GM12878 (cell line): ENCODE measurements at regions not wholly inside any gene's neighbourhood (a gene's known extent, or its start where the extent isn't known, plus 50 kb on each side); places are given as distances from the start of the nearest gene placed in this dataset.

ENCODE experiments used
- ATAC-seq: fragments of 200-7000 bp; cut with Tn5 transposase; 3 replicates; pipeline ENCODE4 v1.9.1; 2020; ENCODE audit warnings: mild to moderate bottlenecking, moderate library complexity
- BruUV-seq: library from RNA; stranded (reverse); fragments of 400-500 nt; replicated peaks from 2 replicates; lab custom pipeline; 2021; lab: Mats Ljungman, UMichigan
- CTCF ChIA-PET: fragments of 300-600 bp; sonication (Branson Sonifier 250); formaldehyde crosslinking; extraction: SDS; loops from one replicate; lab custom pipeline; 2021; ENCODE audit warnings: inconsistent platforms; lab: Yijun Ruan, JAX
- POLR2A ChIA-PET: fragments of 350-600 bp; formaldehyde crosslinking; extraction: SDS; loops from one replicate; lab custom pipeline; 2021; ENCODE audit warnings: inconsistent platforms; lab: Charles Lee
- RAD21 ChIA-PET: fragments of 300-600 bp; sonication (Branson Sonifier 250); formaldehyde crosslinking; loops from one replicate; lab custom pipeline; 2023; ENCODE audit warnings: antibody characterized with exemption; ENCODE audit not compliant: unreplicated experiment; lab: Charles Lee
- SMC1A ChIA-PET: fragments of 300-600 bp; sonication (Branson Sonifier 250); formaldehyde crosslinking; loops from one replicate; lab custom pipeline; 2023; ENCODE audit not compliant: unreplicated experiment, uncharacterized antibody; lab: Charles Lee
- DNase-seq: peaks from one replicate; pipeline ENCODE4 v3.0.0-alpha.2; 2011; ENCODE audit warnings: low read depth, low spot score
- FAIRE-seq: peaks from 3 replicates; lab custom pipeline; 2011; peaks lifted over from hg19 to GRCh38; lab: Jason Lieb, UNC
- H2AFZ ChIP-seq: 2 replicates; pipeline ENCODE4 v1.6.0; 2011; ENCODE audit warnings: low read depth, low read length, control low read depth; ENCODE audit not compliant: control insufficient read depth
- H3K27ac ChIP-seq: 2 replicates; pipeline ENCODE4 v1.5.1; 2011; ENCODE audit warnings: control low read depth; ENCODE audit not compliant: control insufficient read depth, insufficient read depth
- H3K27me3 ChIP-seq, 2 experiments: replicated peaks in 1 of 2; 2 replicates each; pipeline versions ENCODE4 v1.6.0 to v1.6.1; 2011; ENCODE audit warnings: low read length in 1 of 2; ENCODE audit not compliant: control insufficient read depth in 2 of 2, insufficient read depth in 2 of 2
- H3K36me3 ChIP-seq, 2 experiments: 2 replicates each; pipeline ENCODE4 v1.5.1; 2011; ENCODE audit warnings: low read length in 1 of 2; ENCODE audit not compliant: control insufficient read depth in 2 of 2, insufficient read depth in 2 of 2
- H3K4me1 ChIP-seq: 2 replicates; pipeline ENCODE4 v1.6.1; 2011; ENCODE audit warnings: mild to moderate bottlenecking, low read length, moderate library complexity, mixed read lengths; ENCODE audit not compliant: control insufficient read depth, insufficient read depth
- H3K4me2 ChIP-seq: 2 replicates; pipeline ENCODE4 v1.6.0; 2011; ENCODE audit warnings: control low read depth; ENCODE audit not compliant: control insufficient read depth, insufficient read depth
- H3K4me3 ChIP-seq: fragments of 200-600 bp; sonication (generic); 2 replicates; pipeline ENCODE4 v1.5.1; 2016
- H3K79me2 ChIP-seq: 2 replicates; pipeline ENCODE4 v1.6.0; 2011; ENCODE audit warnings: low read length; ENCODE audit not compliant: control insufficient read depth, insufficient read depth
- H3K9ac ChIP-seq: 2 replicates; pipeline ENCODE4 v1.8.0; 2011; ENCODE audit warnings: low read length, control low read depth, mixed read lengths; ENCODE audit not compliant: control insufficient read depth, insufficient read depth
- H3K9me3 ChIP-seq: replicated peaks from 3 replicates; pipeline ENCODE4 v1.5.1; 2011; ENCODE audit warnings: mild to moderate bottlenecking, low read length; ENCODE audit not compliant: control insufficient read depth, insufficient read depth
- H4K20me1 ChIP-seq: 2 replicates; pipeline ENCODE4 v1.6.0; 2011; ENCODE audit not compliant: control insufficient read depth, insufficient read depth
- PML ChIP-seq: IDR thresholded peaks from 2 replicates; pipeline ENCODE4 v1.6.1; 2012; ENCODE audit warnings: low read length, inconsistent platforms
- POU2F2 ChIP-seq: IDR thresholded peaks from 3 replicates; pipeline ENCODE4 v1.6.1; 2011; ENCODE audit warnings: low read depth, mild to moderate bottlenecking, low read length, borderline replicate concordance
- ZNF622 ChIP-seq: fragments of 450-650 bp; IDR thresholded peaks from 2 replicates; pipeline ENCODE4 v1.6.1; 2017; ENCODE audit warnings: mild to moderate bottlenecking, inconsistent platforms
- ZNF687 ChIP-seq: fragments of 450-650 bp; IDR thresholded peaks from 2 replicates; pipeline ENCODE4 v1.6.1; 2017; ENCODE audit warnings: mild to moderate bottlenecking, moderate library complexity
- WGBS: methylation state at CpG from one replicate; pipeline ENCODE4 v1.1.6; 2016; ENCODE audit warnings: low lambda C conversion rate; ENCODE audit not compliant: insufficient replicate concordance, insufficient coverage; ENCODE audit errors: missing lambda C conversion rate; 5-methylcytosine and 5-hydroxymethylcytosine counted together
- in situ Hi-C: fragments of 300-500 bp; cut with MboI; formaldehyde crosslinking; loops from 9 replicates; pipeline ENCODE4 v1.14.3; 2018; ENCODE audit warnings: mixed read lengths
- intact Hi-C: fragments of 100-400 bp; cut with micrococcal nuclease; formaldehyde crosslinking; loops from one replicate; pipeline ENCODE4 v1.14.2; 2022; ENCODE audit not compliant: unreplicated experiment

GRCh38 chr2:238785528-238785860, 62.4 kb upstream of the TWIST2 start:
- CTCF ChIA-PET, result interaction anchor here (0.5 to 2.5 kb wide), 7 partner anchors 9 to 976 kb away, joined by 3 to 25 read pairs (median 4); no protein-coding TSS in a partner anchor

More at GRCh38 chr2:238785528-238785860, 62.4 kb upstream of the TWIST2 start:
- no peak overlapping the region for H3K4me3 ChIP-seq
- no peak overlapping the region for H2AFZ ChIP-seq
- POLR2A ChIA-PET, result no interaction called here
- intact Hi-C loops, result loop anchor here (1.0 to 2.0 kb wide), 2 partner anchors 272 to 429 kb away; no protein-coding TSS in a partner anchor
- SMC1A ChIA-PET, result no interaction called here
- H3K79me2 ChIP-seq, result no peaks in the 10 kb centered on the region
- H3K4me1 ChIP-seq, result no peaks in the 10 kb centered on the region
- in situ Hi-C loops, result loop anchor here (10.0 kb wide), 1 partner anchor 431 kb away; no protein-coding TSS in a partner anchor
- no peak overlapping the region for H3K4me2 ChIP-seq
- RAD21 ChIA-PET, result interaction anchor here (1.3 to 2.1 kb wide), 2 partner anchors 272 to 428 kb away, joined by 3 to 11 read pairs; no protein-coding TSS in a partner anchor
- no TSS peak for BruUV-seq
- DNase-seq (no peak), ATAC-seq (no peak), FAIRE-seq (no peak)
- H4K20me1 ChIP-seq, result no peaks in the 10 kb centered on the region
- 21% methylated on average over 9 of the region's 9 CpGs for WGBS
- no peaks in the 10 kb centered on the region for H3K36me3 ChIP-seq
- H3K27me3 ChIP-seq, result no peaks in the 10 kb centered on the region; a peak in 1 of 4 replicates
- no peak for TF ChIP-seq PML
- TF ChIP-seq ZNF687, result no peak
- TF ChIP-seq ZNF622, result no peak
- no peak for TF ChIP-seq POU2F2
- H3K27ac ChIP-seq, result no peak overlapping the region
- no peak overlapping the region for H3K9ac ChIP-seq
- H3K9me3 ChIP-seq, result no peaks in the 10 kb centered on the region; the same call in 2 of the 3 replicates
